Panc1 (cell line): ENCODE measurements at regions not wholly inside any gene's neighbourhood (a gene's known extent, or its start where the extent isn't known, plus 50 kb on each side); places are given as distances from the start of the nearest gene placed in this dataset.

Experiments used
- ATAC-seq: fragments of 200-7000 bp; cut with Tn5 transposase; 2 replicates; pipeline ENCODE4 v1.9.1; 2020; ENCODE audit warnings: mild to moderate bottlenecking, moderate library complexity
- BruUV-seq: library from RNA; stranded (reverse); fragments of 400-500 nt; replicated peaks from 2 replicates; lab custom pipeline; 2021; lab: Mats Ljungman, UMichigan
- CTCF ChIA-PET: fragments of 300-600 bp; sonication (Branson Sonifier 250); formaldehyde crosslinking; loops from one replicate; lab custom pipeline; 2022; ENCODE audit warnings: antibody characterized with exemption; lab: Charles Lee
- POLR2A ChIA-PET: fragments of 300-600 bp; sonication (Branson Sonifier 250); formaldehyde crosslinking; loops from one replicate; lab custom pipeline; 2022; ENCODE audit warnings: antibody characterized with exemption; lab: Charles Lee
- DNase-seq: peaks from one replicate; pipeline ENCODE4 v3.0.0-alpha.2; 2010; ENCODE audit warnings: low read depth, low spot score
- H3K27ac ChIP-seq: 2 replicates; pipeline ENCODE4 v1.5.1; 2011; ENCODE audit warnings: mild to moderate bottlenecking, low read length, inconsistent platforms
- H3K27me3 ChIP-seq: fragments of 200-500 bp; sonication (Bioruptor generic); 2 replicates; pipeline ENCODE4 v1.6.0; 2014; ENCODE audit warnings: low read length, inconsistent platforms; ENCODE audit not compliant: control insufficient read depth, insufficient read depth
- H3K36me3 ChIP-seq: fragments of 200-500 bp; sonication (Bioruptor generic); 2 replicates; pipeline ENCODE4 v1.5.1; 2014; ENCODE audit warnings: inconsistent platforms, mild to moderate bottlenecking, low read length, moderate library complexity; ENCODE audit not compliant: control insufficient read depth, insufficient read depth
- H3K4me1 ChIP-seq: 2 replicates; pipeline ENCODE4 v1.5.1; 2011; ENCODE audit warnings: inconsistent platforms, mild to moderate bottlenecking, low read length, moderate library complexity; ENCODE audit not compliant: control insufficient read depth, insufficient read depth
- H3K4me3 ChIP-seq, 2 experiments: 2 replicates each; pipeline ENCODE4 v1.5.1; 2011 to 2012; ENCODE audit warnings: low read depth in 2 of 2, low read length in 2 of 2, mild to moderate bottlenecking in 2 of 2, inconsistent platforms in 1 of 2, moderate library complexity in 1 of 2
- H3K9me3 ChIP-seq: fragments of 200-500 bp; sonication (Bioruptor generic); 2 replicates; pipeline ENCODE4 v1.5.1; 2014; ENCODE audit warnings: low read depth, mild to moderate bottlenecking, inconsistent platforms, low read length, moderate library complexity; ENCODE audit not compliant: control insufficient read depth, insufficient read depth
- CTCF ChIP-seq: fragments of 450-650 bp; IDR thresholded peaks from 2 replicates; pipeline ENCODE4 v1.5.1; 2017; ENCODE audit warnings: mild to moderate bottlenecking
- POLR2AphosphoS5 ChIP-seq: IDR thresholded peaks from 2 replicates; pipeline ENCODE4 v1.6.1; 2012; ENCODE audit warnings: mild to moderate bottlenecking, low read depth, low read length, moderate library complexity
- REST ChIP-seq, 2 experiments: IDR thresholded peaks; 2 replicates each; pipeline ENCODE4 v1.6.1; 2011 to 2012; ENCODE audit warnings: low read depth in 2 of 2, control low read depth in 1 of 2, low read length in 1 of 2, mild to moderate bottlenecking in 1 of 2, moderate library complexity in 1 of 2; ENCODE audit not compliant: insufficient read depth in 1 of 2
- SIN3A ChIP-seq: IDR thresholded peaks from 2 replicates; pipeline ENCODE4 v1.6.1; 2012; ENCODE audit warnings: low read depth, mild to moderate bottlenecking, low read length, moderate library complexity, borderline replicate concordance; ENCODE audit not compliant: insufficient read depth
- TCF7L2 ChIP-seq: IDR thresholded peaks from 2 replicates; pipeline ENCODE4 v1.6.1; 2011; ENCODE audit warnings: mild to moderate bottlenecking, low read depth, low read length, inconsistent platforms
- in situ Hi-C: cut with HindIII; loops from 2 replicates; pipeline ENCODE4 v1.10.0; 2016; ENCODE audit warnings: low sequenced_read_pairs, low pct_unique_long_range_greater_than_20kb
- intact Hi-C: fragments of 100-400 bp; cut with micrococcal nuclease; formaldehyde crosslinking; loops from one replicate; pipeline ENCODE4 v1.10.0; 2022; ENCODE audit not compliant: unreplicated experiment

- TF ChIP-seq POLR2AphosphoS5 (no peak), CTCF (no peak), REST (IDR thresholded peaks at IDR 0.05; ENCODE audit: insufficient read depth in 1 of 2, low read depth in 2 of 2, low read length in 1 of 2) (no peak), SIN3A (no peak), TCF7L2 (no peak)
- Histone ChIP-seq H3K27me3 (peaks cover 8% of the 10 kb centered on the region), H3K4me3 (no peak overlapping the region), H3K36me3 (no peaks in the 10 kb centered on the region), H3K4me1 (no peaks in the 10 kb centered on the region), H3K27ac (no peak overlapping the region), H3K9me3 (no peaks in the 10 kb centered on the region)
- DNase-seq, result no peak
- POLR2A ChIA-PET, result no interaction called here
- BruUV-seq, result no TSS peak
- intact Hi-C loops, result no loop called here
- ATAC-seq, result no peak
- CTCF ChIA-PET, result no interaction called here
- in situ Hi-C loops, result no loop called here
These were observed 144.7 kb upstream of the COPS8 start for GRCh38 chr2:236940916-236941520.

- ATAC-seq (no peak), DNase-seq (no peak)
- no peaks in the 10 kb centered on the region for H3K4me1 ChIP-seq
- H3K36me3 ChIP-seq, result no peaks in the 10 kb centered on the region
- no peak overlapping the region for H3K4me3 ChIP-seq
- in situ Hi-C loops, result no loop called here
- BruUV-seq, result no TSS peak
- peaks cover 8% of the 10 kb centered on the region for H3K27me3 ChIP-seq
- H3K27ac ChIP-seq, result no peak overlapping the region
- intact Hi-C loops, result no loop called here
- CTCF ChIA-PET, result no interaction called here
- no peaks in the 10 kb centered on the region for H3K9me3 ChIP-seq
- POLR2A ChIA-PET, result no interaction called here
- no peak for TF ChIP-seq SIN3A
These were observed 144.1 kb upstream of the COPS8 start for GRCh38 chr2:236941551-236941950.

- Histone ChIP-seq H3K36me3 (no peaks in the 10 kb centered on the region), H3K9me3 (no peaks in the 10 kb centered on the region), H3K27me3 (peaks cover 5% of the 10 kb centered on the region; the same call in 1 of the 2 replicates), H3K27ac (no peak overlapping the region), H3K4me3 (no peak overlapping the region), H3K4me1 (no peaks in the 10 kb centered on the region)
- intact Hi-C loops (no loop called here), in situ Hi-C loops (no loop called here)
- ChIA-PET POLR2A (no interaction called here), CTCF (no interaction called here)
- DNase-seq (no peak), ATAC-seq (no peak)
- BruUV-seq, result no TSS peak
- no peak for TF ChIP-seq SIN3A
These were observed 143.1 kb upstream of the COPS8 start for GRCh38 chr2:236942554-236942953.
